AG10803 (cell line): ENCODE measurements at regions not wholly inside any gene's neighbourhood (a gene's known extent, or its start where the extent isn't known, plus 50 kb on each side); places are given as distances from the start of the nearest gene placed in this dataset.
"Not testable (repeated sequence)": the region's sequence is repeated elsewhere in the genome, so short reads cannot be mapped to it uniquely, and the experiment has no call there.

Source experiments
- DNase-seq: peaks from one replicate; pipeline ENCODE4 v3.0.0; 2010; ENCODE audit warnings: low read depth
- H3K4me3 ChIP-seq: 2 replicates; pipeline ENCODE4 v1.5.1; 2011; ENCODE audit warnings: mild to moderate bottlenecking, low read length, control low read depth
- CTCF ChIP-seq: conservative IDR thresholded peaks from 2 replicates; pipeline ENCODE4 v1.5.1; 2011; ENCODE audit warnings: mild to moderate bottlenecking, low read length, control low read depth, inconsistent platforms

- TF ChIP-seq CTCF, result no peak
- DNase-seq, result no peak
- no peak overlapping the region for H3K4me3 ChIP-seq
Observed at GRCh38 chr5:135156337-135156714, 122.3 kb upstream of the PITX1 start.

DNA sequence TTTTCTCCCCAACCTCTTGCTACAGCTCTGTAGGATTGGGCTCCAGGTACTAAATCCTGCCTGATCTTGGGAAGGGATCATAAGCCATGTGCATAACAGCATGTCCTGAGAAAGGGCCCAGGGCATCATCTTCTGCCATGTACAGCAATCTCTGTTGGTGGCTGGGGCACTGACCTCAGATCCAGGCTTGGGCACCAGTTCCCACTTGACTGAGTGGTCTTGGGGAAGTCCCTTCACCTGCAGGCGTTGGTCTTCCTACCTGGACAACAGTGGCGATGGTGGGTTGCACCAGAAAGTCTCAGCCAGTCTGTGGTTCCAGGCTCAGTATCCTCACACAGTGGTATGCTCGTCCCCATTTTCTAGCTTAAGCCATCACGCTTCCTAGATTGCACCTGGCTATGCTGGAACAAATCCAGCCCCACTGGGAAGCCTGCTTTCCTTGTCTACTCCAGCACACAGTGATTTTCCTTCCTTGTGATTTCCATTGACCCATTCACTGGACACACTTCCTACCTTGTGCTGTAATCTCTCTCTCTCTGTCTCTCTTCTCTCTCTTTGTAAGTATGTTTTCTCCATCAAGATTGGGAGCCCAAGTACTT is 121.7 kb upstream of the PITX1 start:
- no peak overlapping the region for H3K4me3 ChIP-seq
- DNase-seq, result no peak
- no peak for TF ChIP-seq CTCF

DNA sequence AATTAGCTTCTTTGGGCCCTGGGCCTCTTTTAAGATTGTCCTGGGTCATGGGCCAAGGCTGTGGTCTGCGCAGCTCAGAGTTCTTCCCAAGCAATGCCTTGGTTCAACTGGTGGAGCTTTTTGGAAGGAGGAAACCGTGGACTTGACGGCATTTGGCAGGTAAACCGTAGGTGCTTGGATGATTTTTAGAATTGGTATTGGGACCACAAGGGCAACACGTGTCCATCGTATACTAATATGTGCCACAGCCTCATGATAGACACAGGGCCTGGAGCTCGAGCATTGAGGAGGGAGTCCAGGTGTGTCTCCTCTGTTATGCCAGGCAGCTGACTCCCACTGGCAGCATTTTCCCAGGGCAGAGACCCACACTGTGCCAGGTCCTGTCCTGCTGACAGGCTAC is 120.9 kb upstream of the PITX1 start:
- no peak for DNase-seq
- TF ChIP-seq CTCF, result no peak
- H3K4me3 ChIP-seq, result no peak overlapping the region

GRCh38 chr5:135154197-135154596 is 120.2 kb upstream of the PITX1 start:
- DNase-seq, result peak; percentile 28
- TF ChIP-seq CTCF, result no peak
- H3K4me3 ChIP-seq, result no peak overlapping the region

GRCh38 chr5:135153661-135154060 is 119.6 kb upstream of the PITX1 start:
- no peak for DNase-seq
- TF ChIP-seq CTCF, result no peak

GRCh38 chr5:135153259-135153658 is 119.2 kb upstream of the PITX1 start:
- no peak for TF ChIP-seq CTCF
- no peak for DNase-seq
- no peak overlapping the region for H3K4me3 ChIP-seq

More at GRCh38 chr5:135153661-135154060, 119.6 kb upstream of the PITX1 start:
- no peak overlapping the region for H3K4me3 ChIP-seq

DNA sequence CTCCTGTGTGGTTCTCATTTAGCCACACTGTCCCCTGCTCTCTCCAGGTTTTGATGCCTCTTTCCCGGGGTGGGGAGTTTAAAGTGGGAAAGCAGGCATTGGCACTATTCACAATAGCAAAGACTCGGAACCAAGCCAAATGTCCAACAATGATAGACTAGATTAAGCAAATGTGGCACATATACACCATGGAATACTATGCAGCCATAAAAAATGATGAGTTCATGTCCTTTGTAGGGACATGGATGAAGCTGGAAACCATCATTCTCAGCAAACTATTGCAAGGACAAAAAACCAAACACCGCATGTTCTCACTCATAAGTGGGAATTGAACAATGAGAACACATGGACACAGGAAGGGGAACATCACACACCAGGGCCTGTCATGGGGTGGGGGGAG is 117.6 kb upstream of the PITX1 start:
- H3K4me3 ChIP-seq, DNase-seq: not testable (repeated sequence)

DNA sequence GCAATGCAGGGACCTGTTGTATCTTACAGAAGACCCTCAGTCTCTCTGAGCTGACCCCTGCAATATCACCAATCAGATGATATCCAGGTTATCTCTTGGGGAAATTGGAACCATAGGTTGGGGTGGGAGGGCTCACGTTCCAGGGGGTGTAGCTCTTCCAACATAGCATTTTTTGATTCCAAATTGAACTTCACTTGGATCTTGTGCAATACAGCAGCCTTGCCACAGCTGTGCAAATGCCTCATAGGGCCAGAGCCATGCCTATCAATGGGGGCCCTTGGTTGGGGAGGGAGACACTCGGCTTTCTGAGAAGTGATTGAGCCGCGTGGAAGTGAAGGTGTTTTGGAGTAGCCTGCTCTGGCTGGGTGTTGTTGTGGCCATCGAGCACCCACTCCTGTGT is 117.2 kb upstream of the PITX1 start:
- no peak for DNase-seq
- no peak overlapping the region for H3K4me3 ChIP-seq
- TF ChIP-seq CTCF, result no peak
